ENCODE measurements at regions not wholly inside any gene's neighbourhood (a gene's known extent, or its start where the extent isn't known, plus 50 kb on each side); places are given as distances from the start of the nearest gene placed in this dataset.

GRCh38 chr13:47109028-47109427, 212.2 kb upstream of the HTR2A start:
- TF ChIP-seq GATA2 (IDR thresholded peaks at IDR 0.05; ENCODE audit: low read depth, low read length) (no peak), GATA3 (IDR thresholded peaks at IDR 0.05; ENCODE audit: low read depth, low read length) (no peak)
